Astrocyte of the spinal cord (primary cell): ENCODE measurements at regions not wholly inside any gene's neighbourhood (a gene's known extent, or its start where the extent isn't known, plus 50 kb on each side); places are given as distances from the start of the nearest gene placed in this dataset.
"Not testable (repeated sequence)": the region's sequence is repeated elsewhere in the genome, so short reads cannot be mapped to it uniquely, and the experiment has no call there.

ENCODE experiments used
- DNase-seq: peaks from one replicate; pipeline ENCODE4 v3.0.0; 2011; ENCODE audit warnings: low read depth, low spot score
- H3K4me3 ChIP-seq: 2 replicates; pipeline ENCODE4 v1.5.1; 2011; ENCODE audit warnings: low read depth, mild to moderate bottlenecking, low read length, moderate library complexity
- in situ Hi-C: cut with HindIII; loops from 2 replicates; pipeline ENCODE4 v1.10.0; 2017; ENCODE audit warnings: low sequenced_read_pairs
- TF ChIP-seq, protein P1 (sequence below): IDR thresholded peaks from 2 replicates; pipeline ENCODE4 v1.5.1; 2012; ENCODE audit warnings: low read depth, mild to moderate bottlenecking, low read length, inconsistent platforms

DNA sequence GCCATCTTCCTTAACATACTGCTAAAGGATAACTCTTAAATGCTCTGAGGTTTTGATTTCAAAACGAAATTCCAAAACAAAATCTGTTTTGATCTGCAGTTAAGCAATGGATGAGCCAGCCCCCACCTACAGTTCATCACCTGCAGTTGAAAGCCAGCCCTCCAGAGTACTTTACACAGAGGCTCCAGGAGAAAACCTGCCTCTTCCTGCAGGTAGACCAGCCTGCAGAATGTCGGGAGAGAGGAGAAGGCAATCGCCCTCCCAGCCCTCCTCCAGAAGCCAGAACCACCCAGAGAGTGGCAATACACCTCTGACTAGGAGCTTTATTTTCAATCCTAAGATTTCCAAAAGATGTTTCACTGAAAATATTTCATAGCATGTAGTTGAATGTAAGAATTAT lies 798.1 kb downstream of the GATA3 start:
- in situ Hi-C loops: no loop called here
- TF ChIP-seq, protein P1, sequence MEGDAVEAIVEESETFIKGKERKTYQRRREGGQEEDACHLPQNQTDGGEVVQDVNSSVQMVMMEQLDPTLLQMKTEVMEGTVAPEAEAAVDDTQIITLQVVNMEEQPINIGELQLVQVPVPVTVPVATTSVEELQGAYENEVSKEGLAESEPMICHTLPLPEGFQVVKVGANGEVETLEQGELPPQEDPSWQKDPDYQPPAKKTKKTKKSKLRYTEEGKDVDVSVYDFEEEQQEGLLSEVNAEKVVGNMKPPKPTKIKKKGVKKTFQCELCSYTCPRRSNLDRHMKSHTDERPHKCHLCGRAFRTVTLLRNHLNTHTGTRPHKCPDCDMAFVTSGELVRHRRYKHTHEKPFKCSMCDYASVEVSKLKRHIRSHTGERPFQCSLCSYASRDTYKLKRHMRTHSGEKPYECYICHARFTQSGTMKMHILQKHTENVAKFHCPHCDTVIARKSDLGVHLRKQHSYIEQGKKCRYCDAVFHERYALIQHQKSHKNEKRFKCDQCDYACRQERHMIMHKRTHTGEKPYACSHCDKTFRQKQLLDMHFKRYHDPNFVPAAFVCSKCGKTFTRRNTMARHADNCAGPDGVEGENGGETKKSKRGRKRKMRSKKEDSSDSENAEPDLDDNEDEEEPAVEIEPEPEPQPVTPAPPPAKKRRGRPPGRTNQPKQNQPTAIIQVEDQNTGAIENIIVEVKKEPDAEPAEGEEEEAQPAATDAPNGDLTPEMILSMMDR: no peak
- H3K4me3 ChIP-seq: no peak overlapping the region
- no peak for DNase-seq

DNA sequence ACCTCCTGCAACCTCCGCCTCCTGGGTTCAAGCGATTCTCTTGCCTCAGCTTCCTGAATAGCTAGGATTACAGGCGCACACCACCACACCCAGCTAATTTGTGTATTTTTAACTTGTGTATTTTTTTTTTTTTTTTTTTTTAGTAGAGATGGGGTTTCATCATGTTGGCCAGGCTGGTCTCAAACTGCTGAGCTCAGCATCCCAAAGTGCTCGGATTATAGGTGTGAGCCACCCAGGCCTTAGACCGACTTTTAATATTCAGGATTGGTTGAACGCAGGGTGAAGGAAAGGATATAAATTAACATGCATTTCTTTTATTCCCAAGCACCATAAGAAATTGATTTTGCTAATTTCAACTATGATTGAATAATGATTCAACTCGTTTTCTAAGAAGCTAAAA lies 798.6 kb downstream of the GATA3 start:
- no peak overlapping the region for H3K4me3 ChIP-seq
- no peak for DNase-seq
- TF ChIP-seq, protein P1: no peak
- in situ Hi-C loops: no loop called here

DNA sequence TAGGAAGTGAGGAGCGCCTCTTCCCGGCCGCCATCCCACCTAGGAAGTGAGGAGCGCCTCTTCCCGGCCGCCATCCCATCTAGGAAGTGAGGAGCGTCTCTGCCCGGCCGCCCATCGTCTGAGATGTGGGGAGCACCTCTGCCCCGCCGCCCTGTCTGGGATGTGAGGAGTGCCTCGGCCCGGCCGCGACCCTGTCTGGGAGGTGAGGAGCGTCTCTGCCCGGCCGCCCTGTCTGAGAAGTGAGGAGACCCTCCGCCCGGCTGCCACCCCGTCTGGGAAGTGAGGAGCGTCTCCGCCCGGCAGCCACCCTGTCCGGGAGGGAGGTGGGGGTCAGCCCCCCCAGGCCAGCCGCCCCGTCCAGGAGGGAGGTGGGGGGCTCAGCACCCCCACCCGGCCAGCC lies 814.4 kb downstream of the GATA3 start:
- in situ Hi-C loops, DNase-seq, H3K4me3 ChIP-seq: not testable (repeated sequence)

DNA sequence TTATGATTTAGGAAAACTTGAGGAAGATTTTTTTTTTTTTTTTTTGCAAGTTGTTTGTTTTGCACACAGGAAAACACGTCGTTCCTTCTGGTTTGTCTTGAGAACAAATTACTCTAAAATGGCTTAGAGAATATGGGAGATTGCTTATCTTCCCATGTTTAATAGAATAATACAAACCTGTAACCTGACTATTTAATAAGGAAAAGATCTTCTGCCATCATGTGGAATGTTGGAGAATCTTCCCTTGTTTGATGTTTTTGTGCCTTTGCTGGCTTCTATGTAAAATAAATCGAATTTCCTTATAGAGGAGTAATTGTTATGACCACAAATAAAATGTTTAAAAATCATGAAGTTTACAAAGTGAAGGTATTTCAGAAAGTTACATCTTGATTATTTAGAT lies 818.8 kb downstream of the GATA3 start:
- DNase-seq: no peak
- TF ChIP-seq, protein P1: no peak
- in situ Hi-C loops: no loop called here
- H3K4me3 ChIP-seq: no peak overlapping the region

DNA sequence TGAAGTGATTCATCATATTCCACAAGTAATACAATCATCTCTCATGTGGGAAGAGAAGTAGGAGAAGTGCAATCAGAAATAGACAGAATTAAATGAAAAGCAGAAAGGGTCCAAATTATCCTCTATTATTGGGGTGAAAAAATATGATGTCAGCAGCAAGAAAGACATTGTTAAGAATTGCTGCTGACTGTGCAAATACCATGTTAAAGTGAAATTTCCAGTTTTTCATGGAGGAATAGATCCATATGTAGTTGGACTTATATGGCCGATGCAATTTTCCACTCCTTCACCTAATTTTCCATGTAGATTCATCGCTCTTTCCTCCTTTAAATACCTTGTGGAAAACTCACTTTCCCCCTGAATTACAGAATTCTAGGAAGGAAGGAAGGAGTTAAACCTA lies 819.8 kb downstream of the GATA3 start:
- TF ChIP-seq, protein P1: no peak
- in situ Hi-C loops: no loop called here
- no peak for DNase-seq
- no peak overlapping the region for H3K4me3 ChIP-seq

DNA sequence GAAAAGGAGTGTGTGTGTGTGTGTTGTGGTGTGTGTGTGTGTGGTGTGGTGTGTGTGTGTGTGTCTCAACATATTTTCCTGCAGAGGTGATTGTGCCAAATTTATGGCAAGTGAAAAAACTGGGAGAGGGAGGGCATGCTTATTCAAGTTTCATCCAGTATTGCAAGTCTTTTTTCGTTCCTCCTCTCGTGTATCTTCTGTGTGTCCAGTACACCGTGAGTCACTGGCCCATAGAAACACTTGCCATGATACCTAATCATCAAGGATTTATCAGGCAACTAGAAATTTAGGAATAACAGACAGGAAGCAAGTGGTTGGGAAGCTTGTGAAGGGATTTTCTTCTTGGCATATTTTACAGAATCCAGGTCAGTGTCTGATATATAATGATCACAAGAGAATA lies 820.5 kb downstream of the GATA3 start:
- no peak overlapping the region for H3K4me3 ChIP-seq
- TF ChIP-seq, protein P1: no peak
- in situ Hi-C loops: no loop called here

DNA sequence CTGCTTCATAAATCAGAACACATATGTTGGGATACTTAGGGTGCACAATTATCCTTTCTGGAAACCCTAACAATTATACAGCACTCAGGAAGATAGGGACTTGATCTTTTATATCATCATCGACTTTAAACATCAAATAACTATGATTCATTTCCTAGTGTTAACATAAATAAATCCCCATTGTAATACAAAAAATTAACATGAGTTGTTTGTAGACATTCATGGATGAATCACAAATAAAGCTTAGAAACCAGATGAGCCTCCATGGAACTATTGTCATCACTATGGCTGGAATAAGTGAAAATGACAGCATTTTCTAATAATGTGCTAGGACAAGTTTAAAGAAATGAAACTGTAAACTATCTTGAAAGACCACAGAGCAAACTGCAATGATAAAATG lies 821.7 kb downstream of the GATA3 start:
- TF ChIP-seq, protein P1: no peak
- in situ Hi-C loops: no loop called here
- DNase-seq: no peak
- H3K4me3 ChIP-seq: no peak overlapping the region

More for the DNA sequence above, 820.5 kb downstream of the GATA3 start:
- DNase-seq: no peak
